ENCODE measurements at regions not wholly inside any gene's neighbourhood (a gene's known extent, or its start where the extent isn't known, plus 50 kb on each side); places are given as distances from the start of the nearest gene placed in this dataset.

GRCh38 chr5:30376848-30377247 lies 816.6 kb upstream of the CDH6 start:
- TF ChIP-seq CTCF (IDR thresholded peaks at IDR 0.05): no peak
- TF ChIP-seq POLR2AphosphoS5 (IDR thresholded peaks at IDR 0.05): no peak
- TF ChIP-seq POLR2A (IDR thresholded peaks at IDR 0.05): no peak
